OCI-LY7 (cell line): ENCODE measurements at regions not wholly inside any gene's neighbourhood (a gene's known extent, or its start where the extent isn't known, plus 50 kb on each side); places are given as distances from the start of the nearest gene placed in this dataset.

Experiments
- BruUV-seq: library from RNA; stranded (reverse); fragments of 400-500 nt; replicated peaks from 2 replicates; lab custom pipeline; 2021; lab: Mats Ljungman, UMichigan
- CTCF ChIA-PET: fragments of 300-600 bp; sonication (Branson Sonifier 250); formaldehyde crosslinking; loops from one replicate; lab custom pipeline; 2022; ENCODE audit warnings: antibody characterized with exemption; ENCODE audit not compliant: unreplicated experiment; lab: Charles Lee
- POLR2A ChIA-PET: fragments of 300-600 bp; sonication (Branson Sonifier 250); formaldehyde crosslinking; loops from one replicate; lab custom pipeline; 2022; ENCODE audit warnings: antibody characterized with exemption; lab: Charles Lee
- DNase-seq: peaks from one replicate; pipeline ENCODE4 v3.0.0-alpha.2; 2015; ENCODE audit warnings: low spot score
- H2AFZ ChIP-seq: fragments of 200-600 bp; sonication (generic), shearing (Covaris generic); 2 replicates; pipeline ENCODE4 v1.6.1; 2014; ENCODE audit warnings: mild to moderate bottlenecking, antibody characterized with exemption, low read length, moderate library complexity
- H3K27ac ChIP-seq: fragments of 200-600 bp; sonication (generic); 2 replicates; pipeline ENCODE4 v1.5.1; 2014; ENCODE audit warnings: mixed run types, low read depth, mild to moderate bottlenecking, moderate library complexity, low read length, inconsistent platforms; ENCODE audit not compliant: poor library complexity, severe bottlenecking
- H3K36me3 ChIP-seq: fragments of 200-600 bp; sonication (generic); 2 replicates; pipeline ENCODE4 v1.6.1; 2014; ENCODE audit warnings: mild to moderate bottlenecking, antibody characterized with exemption, low read length, moderate library complexity, mixed read lengths; ENCODE audit not compliant: insufficient read depth
- H3K4me1 ChIP-seq: fragments of 200-600 bp; sonication (generic); 2 replicates; pipeline ENCODE4 v1.5.1; 2014; ENCODE audit warnings: mild to moderate bottlenecking, low read length; ENCODE audit not compliant: insufficient read depth, poor library complexity, severe bottlenecking
- H3K4me2 ChIP-seq: fragments of 200-600 bp; sonication (generic); 2 replicates; pipeline ENCODE4 v1.6.1; 2014; ENCODE audit warnings: mild to moderate bottlenecking, low read length
- H3K4me3 ChIP-seq: fragments of 200-600 bp; sonication (generic); 2 replicates; pipeline ENCODE4 v1.5.1; 2014; ENCODE audit warnings: mild to moderate bottlenecking, low read depth, low read length; ENCODE audit not compliant: poor library complexity, severe bottlenecking
- H3K79me2 ChIP-seq: fragments of 200-600 bp; sonication (generic); 2 replicates; pipeline ENCODE4 v1.6.1; 2016; ENCODE audit warnings: low read depth, mild to moderate bottlenecking, low read length, moderate library complexity, mixed read lengths; ENCODE audit not compliant: insufficient read depth
- H3K9me2 ChIP-seq: fragments of 200-600 bp; sonication (generic); 2 replicates; pipeline ENCODE4 v1.6.1; 2016; ENCODE audit warnings: mild to moderate bottlenecking, low read length, mixed read lengths; ENCODE audit not compliant: insufficient read depth
- H3K9me3 ChIP-seq: fragments of 200-600 bp; sonication (generic); 2 replicates; pipeline ENCODE4 v1.6.1; 2014; ENCODE audit warnings: mild to moderate bottlenecking, mixed run types, low read length, mixed read lengths
- H4K20me1 ChIP-seq: fragments of 200-600 bp; sonication (generic); 2 replicates; pipeline ENCODE4 v1.6.1; 2014; ENCODE audit warnings: mild to moderate bottlenecking, antibody characterized with exemption, low read length, moderate library complexity, mixed read lengths; ENCODE audit not compliant: insufficient read depth
- CTCF ChIP-seq: fragments of 200-600 bp; sonication (generic); conservative IDR thresholded peaks from 2 replicates; pipeline ENCODE4 v1.5.1; 2014; ENCODE audit warnings: mild to moderate bottlenecking, antibody characterized with exemption, low read length, moderate library complexity, mixed read lengths
- EZH2phosphoT487 ChIP-seq: fragments of 200-600 bp; sonication (generic); IDR thresholded peaks from 2 replicates; pipeline ENCODE4 v1.6.1; 2018; ENCODE audit warnings: low read depth, borderline replicate concordance, mild to moderate bottlenecking, mixed run types, antibody characterized with exemption, low read length, moderate library complexity, mixed read lengths
- intact Hi-C: fragments of 100-400 bp; cut with micrococcal nuclease; formaldehyde crosslinking; loops from one replicate; pipeline ENCODE4 v1.10.0; 2022; ENCODE audit not compliant: unreplicated experiment

GRCh38 chr20:11982955-11983470 lies 65.3 kb downstream of the BTBD3 start:
- CTCF ChIA-PET, result no interaction called here

GRCh38 chr20:11986954-11987353 lies 69.3 kb downstream of the BTBD3 start:
- H2AFZ ChIP-seq, result no peak overlapping the region
- TF ChIP-seq EZH2phosphoT487 (no peak), CTCF (no peak)
- no peak overlapping the region for H3K4me3 ChIP-seq
- H3K9me2 ChIP-seq, result no peaks in the 10 kb centered on the region
- H3K4me2 ChIP-seq, result no peak overlapping the region
- no TSS peak for BruUV-seq
- no peaks in the 10 kb centered on the region for H4K20me1 ChIP-seq
- H3K9me3 ChIP-seq, result no peaks in the 10 kb centered on the region
- intact Hi-C loops, result no loop called here
- POLR2A ChIA-PET, result interaction anchor here (0.8 kb wide), 1 partner anchor 8 kb away, joined by 4 read pairs; no protein-coding TSS in a partner anchor
- H3K27ac ChIP-seq, result no peak overlapping the region
- no peak for DNase-seq
- H3K79me2 ChIP-seq, result no peaks in the 10 kb centered on the region
- no peaks in the 10 kb centered on the region for H3K4me1 ChIP-seq
- CTCF ChIA-PET, result no interaction called here
- H3K36me3 ChIP-seq, result no peaks in the 10 kb centered on the region

More at GRCh38 chr20:11982955-11983470, 65.3 kb downstream of the BTBD3 start:
- intact Hi-C loops, result no loop called here
- no peak overlapping the region for H3K4me2 ChIP-seq
- H2AFZ ChIP-seq, result no peak overlapping the region
- no peaks in the 10 kb centered on the region for H3K36me3 ChIP-seq
- H3K27ac ChIP-seq, result no peak overlapping the region
- no peak for TF ChIP-seq CTCF
- TF ChIP-seq EZH2phosphoT487, result no peak
- H3K4me3 ChIP-seq, result no peak overlapping the region
- DNase-seq, result no peak
- H4K20me1 ChIP-seq, result no peaks in the 10 kb centered on the region
- no peaks in the 10 kb centered on the region for H3K9me2 ChIP-seq
- H3K4me1 ChIP-seq, result no peaks in the 10 kb centered on the region
- no peaks in the 10 kb centered on the region for H3K9me3 ChIP-seq
- BruUV-seq, result no TSS peak
- no peaks in the 10 kb centered on the region for H3K79me2 ChIP-seq
- POLR2A ChIA-PET, result no interaction called here

DNA sequence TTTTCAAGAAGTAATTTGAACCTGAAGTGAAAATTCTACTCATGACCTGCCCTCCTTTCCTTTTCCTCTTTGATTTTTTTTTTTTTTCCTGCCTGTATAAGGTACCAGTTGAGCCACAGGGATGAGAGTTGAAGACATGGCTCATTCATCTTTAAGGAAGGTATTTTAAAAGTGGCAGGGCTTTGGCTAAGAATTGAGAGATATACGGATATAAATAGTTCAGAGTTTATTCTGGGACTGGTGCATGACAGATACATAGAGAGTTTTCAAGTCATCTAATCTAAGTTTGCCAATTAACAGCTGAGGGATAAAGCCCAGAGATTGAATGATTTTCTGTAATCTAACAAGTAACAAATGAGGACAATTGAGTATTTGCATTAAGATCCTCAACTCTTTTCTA lies 69.8 kb downstream of the BTBD3 start:
- intact Hi-C loops, result no loop called here

More for the DNA sequence above, 69.8 kb downstream of the BTBD3 start:
- Histone ChIP-seq H3K9me3 (no peaks in the 10 kb centered on the region), H3K9me2 (no peaks in the 10 kb centered on the region), H3K27ac (no peak overlapping the region), H3K36me3 (no peaks in the 10 kb centered on the region), H3K4me3 (no peak overlapping the region), H3K4me1 (no peaks in the 10 kb centered on the region), H3K4me2 (no peak overlapping the region), H2AFZ (no peak overlapping the region), H4K20me1 (no peaks in the 10 kb centered on the region), H3K79me2 (no peaks in the 10 kb centered on the region)
- TF ChIP-seq CTCF (no peak), EZH2phosphoT487 (no peak)
- BruUV-seq, result no TSS peak
- no peak for DNase-seq
- POLR2A ChIA-PET, result no interaction called here
- CTCF ChIA-PET, result no interaction called here
